ENCODE measurements at regions not wholly inside any gene's neighbourhood (a gene's known extent, or its start where the extent isn't known, plus 50 kb on each side); places are given as distances from the start of the nearest gene placed in this dataset.
A peak's percentile ranks its signal among the peaks of the same experiment; 100 is the strongest.

- Histone ChIP-seq H3K36me3 (ENCODE audit: insufficient read depth, low read length) (no peaks in the 10 kb centered on the region), H3K4me1 (ENCODE audit: insufficient read depth, low read length, poor library complexity, severe bottlenecking) (no peaks in the 10 kb centered on the region), H3K79me2 (ENCODE audit: insufficient read depth, low read depth, low read length) (no peaks in the 10 kb centered on the region), H4K20me1 (ENCODE audit: insufficient read depth, low read length) (no peaks in the 10 kb centered on the region), H3K9me2 (ENCODE audit: insufficient read depth, low read length) (no peaks in the 10 kb centered on the region), H3K9me3 (ENCODE audit: low read length) (peaks cover 27% of the 10 kb centered on the region), H3K27ac (ENCODE audit: low read depth, low read length, poor library complexity, severe bottlenecking) (no peak overlapping the region), H3K4me3 (ENCODE audit: low read depth, low read length, poor library complexity, severe bottlenecking) (no peak overlapping the region), H2AFZ (ENCODE audit: low read length) (no peak overlapping the region), H3K4me2 (ENCODE audit: low read length) (no peak overlapping the region)
- CTCF ChIA-PET (ENCODE audit: unreplicated experiment): no interaction called here
- POLR2A ChIA-PET: no interaction called here
- intact Hi-C loops (cut with micrococcal nuclease; ENCODE audit: unreplicated experiment): loop anchor here (1.0 kb wide), 2 partner anchors 185 to 346 kb away; no protein-coding TSS in a partner anchor
- DNase-seq (ENCODE audit: low spot score): peak; percentile 47
- peak; percentile 78 for TF ChIP-seq CTCF (conservative IDR thresholded peaks at IDR 0.05; ENCODE audit: low read length)
- no peak for TF ChIP-seq EZH2phosphoT487 (IDR thresholded peaks at IDR 0.05; ENCODE audit: borderline replicate concordance, low read depth, low read length)
- BruUV-seq (replicated peaks): no TSS peak
Measured at GRCh38 chr10:90138844-90139243, 437.5 kb downstream of the KIF20B start.

GRCh38 chr10:90141791-90142190 is 440.4 kb downstream of the KIF20B start:
- no peaks in the 10 kb centered on the region for H3K4me1 ChIP-seq (ENCODE audit: insufficient read depth, low read length, poor library complexity, severe bottlenecking)
- no peak for DNase-seq (ENCODE audit: low spot score)
- ChIA-PET POLR2A (no interaction called here), CTCF (ENCODE audit: unreplicated experiment) (no interaction called here)
- no peak overlapping the region for H3K27ac ChIP-seq (ENCODE audit: low read depth, low read length, poor library complexity, severe bottlenecking)
- H3K79me2 ChIP-seq (ENCODE audit: insufficient read depth, low read depth, low read length): no peaks in the 10 kb centered on the region
- H3K9me3 ChIP-seq (ENCODE audit: low read length): peaks cover 16% of the 10 kb centered on the region
- BruUV-seq (replicated peaks): no TSS peak
- TF ChIP-seq EZH2phosphoT487 (IDR thresholded peaks at IDR 0.05; ENCODE audit: borderline replicate concordance, low read depth, low read length): no peak
- TF ChIP-seq CTCF (conservative IDR thresholded peaks at IDR 0.05; ENCODE audit: low read length): no peak
- no peaks in the 10 kb centered on the region for H4K20me1 ChIP-seq (ENCODE audit: insufficient read depth, low read length)
- intact Hi-C loops (cut with micrococcal nuclease; ENCODE audit: unreplicated experiment): no loop called here
- no peaks in the 10 kb centered on the region for H3K36me3 ChIP-seq (ENCODE audit: insufficient read depth, low read length)
- H3K9me2 ChIP-seq (ENCODE audit: insufficient read depth, low read length): no peaks in the 10 kb centered on the region
- H3K4me2 ChIP-seq (ENCODE audit: low read length): no peak overlapping the region
- no peak overlapping the region for H2AFZ ChIP-seq (ENCODE audit: low read length)
- H3K4me3 ChIP-seq (ENCODE audit: low read depth, low read length, poor library complexity, severe bottlenecking): no peak overlapping the region

GRCh38 chr10:90143937-90144336 is 442.5 kb downstream of the KIF20B start:
- DNase-seq (ENCODE audit: low spot score): no peak
- POLR2A ChIA-PET: interaction anchor here (1.8 kb wide), 1 partner anchor 14 kb away, joined by 4 read pairs; no protein-coding TSS in a partner anchor
- Histone ChIP-seq H3K4me3 (ENCODE audit: low read depth, low read length, poor library complexity, severe bottlenecking) (no peak overlapping the region), H3K27ac (ENCODE audit: low read depth, low read length, poor library complexity, severe bottlenecking) (no peak overlapping the region), H3K9me3 (ENCODE audit: low read length) (no peaks in the 10 kb centered on the region), H3K36me3 (ENCODE audit: insufficient read depth, low read length) (no peaks in the 10 kb centered on the region), H3K4me2 (ENCODE audit: low read length) (no peak overlapping the region), H4K20me1 (ENCODE audit: insufficient read depth, low read length) (no peaks in the 10 kb centered on the region), H2AFZ (ENCODE audit: low read length) (no peak overlapping the region), H3K79me2 (ENCODE audit: insufficient read depth, low read depth, low read length) (no peaks in the 10 kb centered on the region), H3K9me2 (ENCODE audit: insufficient read depth, low read length) (no peaks in the 10 kb centered on the region), H3K4me1 (ENCODE audit: insufficient read depth, low read length, poor library complexity, severe bottlenecking) (no peaks in the 10 kb centered on the region)
- intact Hi-C loops (cut with micrococcal nuclease; ENCODE audit: unreplicated experiment): no loop called here
- TF ChIP-seq CTCF (conservative IDR thresholded peaks at IDR 0.05; ENCODE audit: low read length) (no peak), EZH2phosphoT487 (IDR thresholded peaks at IDR 0.05; ENCODE audit: borderline replicate concordance, low read depth, low read length) (no peak)
- CTCF ChIA-PET (ENCODE audit: unreplicated experiment): no interaction called here
- no TSS peak for BruUV-seq (replicated peaks)

Data from OCI-LY7 (cell line).